GM12878 (cell line): ENCODE measurements at regions not wholly inside any gene's neighbourhood (a gene's known extent, or its start where the extent isn't known, plus 50 kb on each side); places are given as distances from the start of the nearest gene placed in this dataset.

Source experiments
- ATAC-seq: fragments of 200-7000 bp; cut with Tn5 transposase; 3 replicates; pipeline ENCODE4 v1.9.1; 2020; ENCODE audit warnings: mild to moderate bottlenecking, moderate library complexity
- BruUV-seq: library from RNA; stranded (reverse); fragments of 400-500 nt; replicated peaks from 2 replicates; lab custom pipeline; 2021; lab: Mats Ljungman, UMichigan
- CTCF ChIA-PET: fragments of 300-600 bp; sonication (Branson Sonifier 250); formaldehyde crosslinking; extraction: SDS; loops from one replicate; lab custom pipeline; 2021; ENCODE audit warnings: inconsistent platforms; lab: Yijun Ruan, JAX
- POLR2A ChIA-PET: fragments of 350-600 bp; formaldehyde crosslinking; extraction: SDS; loops from one replicate; lab custom pipeline; 2021; ENCODE audit warnings: inconsistent platforms; lab: Charles Lee
- RAD21 ChIA-PET: fragments of 300-600 bp; sonication (Branson Sonifier 250); formaldehyde crosslinking; loops from one replicate; lab custom pipeline; 2023; ENCODE audit warnings: antibody characterized with exemption; ENCODE audit not compliant: unreplicated experiment; lab: Charles Lee
- SMC1A ChIA-PET: fragments of 300-600 bp; sonication (Branson Sonifier 250); formaldehyde crosslinking; loops from one replicate; lab custom pipeline; 2023; ENCODE audit not compliant: unreplicated experiment, uncharacterized antibody; lab: Charles Lee
- DNase-seq: peaks from one replicate; pipeline ENCODE4 v3.0.0-alpha.2; 2011; ENCODE audit warnings: low read depth, low spot score
- FAIRE-seq: peaks from 3 replicates; lab custom pipeline; 2011; peaks lifted over from hg19 to GRCh38; lab: Jason Lieb, UNC
- H2AFZ ChIP-seq: 2 replicates; pipeline ENCODE4 v1.6.0; 2011; ENCODE audit warnings: low read depth, low read length, control low read depth; ENCODE audit not compliant: control insufficient read depth
- H3K27ac ChIP-seq: 2 replicates; pipeline ENCODE4 v1.5.1; 2011; ENCODE audit warnings: control low read depth; ENCODE audit not compliant: control insufficient read depth, insufficient read depth
- H3K27me3 ChIP-seq, 2 experiments: replicated peaks in 1 of 2; 2 replicates each; pipeline versions ENCODE4 v1.6.0 to v1.6.1; 2011; ENCODE audit warnings: low read length in 1 of 2; ENCODE audit not compliant: control insufficient read depth in 2 of 2, insufficient read depth in 2 of 2
- H3K36me3 ChIP-seq, 2 experiments: 2 replicates each; pipeline ENCODE4 v1.5.1; 2011; ENCODE audit warnings: low read length in 1 of 2; ENCODE audit not compliant: control insufficient read depth in 2 of 2, insufficient read depth in 2 of 2
- H3K4me1 ChIP-seq: 2 replicates; pipeline ENCODE4 v1.6.1; 2011; ENCODE audit warnings: mild to moderate bottlenecking, low read length, moderate library complexity, mixed read lengths; ENCODE audit not compliant: control insufficient read depth, insufficient read depth
- H3K4me2 ChIP-seq: 2 replicates; pipeline ENCODE4 v1.6.0; 2011; ENCODE audit warnings: control low read depth; ENCODE audit not compliant: control insufficient read depth, insufficient read depth
- H3K4me3 ChIP-seq: fragments of 200-600 bp; sonication (generic); 2 replicates; pipeline ENCODE4 v1.5.1; 2016
- H3K79me2 ChIP-seq: 2 replicates; pipeline ENCODE4 v1.6.0; 2011; ENCODE audit warnings: low read length; ENCODE audit not compliant: control insufficient read depth, insufficient read depth
- H3K9ac ChIP-seq: 2 replicates; pipeline ENCODE4 v1.8.0; 2011; ENCODE audit warnings: low read length, control low read depth, mixed read lengths; ENCODE audit not compliant: control insufficient read depth, insufficient read depth
- H3K9me3 ChIP-seq: replicated peaks from 3 replicates; pipeline ENCODE4 v1.5.1; 2011; ENCODE audit warnings: mild to moderate bottlenecking, low read length; ENCODE audit not compliant: control insufficient read depth, insufficient read depth
- H4K20me1 ChIP-seq: 2 replicates; pipeline ENCODE4 v1.6.0; 2011; ENCODE audit not compliant: control insufficient read depth, insufficient read depth
- EGR1 ChIP-seq, 2 experiments: IDR thresholded peaks; 1 replicate in 1 of 2; 2 replicates in 1 of 2; pipeline ENCODE4 v1.6.1; 2011 to 2012; ENCODE audit warnings: low read depth in 2 of 2, low read length in 2 of 2, borderline replicate concordance in 1 of 2, mild to moderate bottlenecking in 1 of 2, moderate library complexity in 1 of 2
- HSF1 ChIP-seq: fragments of 150-350 bp; IDR thresholded peaks from 2 replicates; pipeline ENCODE4 v1.6.1; 2014; ENCODE audit warnings: mild to moderate bottlenecking, low read depth, low read length
- MXI1 ChIP-seq: fragments of 150-350 bp; IDR thresholded peaks from 2 replicates; pipeline ENCODE4 v1.6.1; 2011; ENCODE audit warnings: low read depth, mild to moderate bottlenecking, inconsistent platforms, low read length, improper control_type of control experiment
- NBN ChIP-seq: fragments of 450-650 bp; IDR thresholded peaks from 2 replicates; pipeline ENCODE4 v1.6.1; 2016
- RAD51 ChIP-seq: fragments of 450-650 bp; IDR thresholded peaks from 2 replicates; pipeline ENCODE4 v1.6.1; 2016; ENCODE audit warnings: moderate library complexity, mild to moderate bottlenecking, inconsistent platforms
- SRF ChIP-seq, 2 experiments: IDR thresholded peaks; 2 replicates each; pipeline ENCODE4 v1.6.1; 2011; ENCODE audit warnings: low read depth in 2 of 2, low read length in 2 of 2, mild to moderate bottlenecking in 1 of 2, moderate library complexity in 1 of 2
- TAF1 ChIP-seq: IDR thresholded peaks from 2 replicates; pipeline ENCODE4 v1.6.1; 2011; ENCODE audit warnings: mild to moderate bottlenecking, low read depth, low read length, borderline replicate concordance
- USF1 ChIP-seq: IDR thresholded peaks from 2 replicates; pipeline ENCODE4 v1.6.1; 2011; ENCODE audit warnings: borderline replicate concordance, low read depth, mild to moderate bottlenecking, moderate library complexity, mixed read lengths, low read length; ENCODE audit not compliant: insufficient read depth; ENCODE audit errors: extremely low read length
- ZNF274 ChIP-seq: IDR thresholded peaks from one replicate; pipeline ENCODE4 v1.8.0; 2011; ENCODE audit not compliant: insufficient read length, insufficient read depth
- WGBS: methylation state at CpG from one replicate; pipeline ENCODE4 v1.1.6; 2016; ENCODE audit warnings: low lambda C conversion rate; ENCODE audit not compliant: insufficient replicate concordance, insufficient coverage; ENCODE audit errors: missing lambda C conversion rate; 5-methylcytosine and 5-hydroxymethylcytosine counted together
- in situ Hi-C: fragments of 300-500 bp; cut with MboI; formaldehyde crosslinking; loops from 9 replicates; pipeline ENCODE4 v1.14.3; 2018; ENCODE audit warnings: mixed read lengths
- intact Hi-C: fragments of 100-400 bp; cut with micrococcal nuclease; formaldehyde crosslinking; loops from one replicate; pipeline ENCODE4 v1.14.2; 2022; ENCODE audit not compliant: unreplicated experiment
- TF ChIP-seq, protein P1 (sequence below): IDR thresholded peaks from 2 replicates; pipeline ENCODE4 v1.6.1; 2011; ENCODE audit warnings: low read depth, low read length, improper control_type of control experiment, borderline replicate concordance
- TF ChIP-seq, protein P2 (sequence below): fragments of 450-650 bp; IDR thresholded peaks from 2 replicates; pipeline ENCODE4 v1.6.1; 2017; ENCODE audit warnings: mild to moderate bottlenecking, moderate library complexity
- TF ChIP-seq, protein P3 (sequence below): fragments of 450-650 bp; formaldehyde crosslinking; IDR thresholded peaks from 2 replicates; pipeline ENCODE4 v1.4.0; 2020; ENCODE audit warnings: mild to moderate bottlenecking, moderate library complexity

DNA sequence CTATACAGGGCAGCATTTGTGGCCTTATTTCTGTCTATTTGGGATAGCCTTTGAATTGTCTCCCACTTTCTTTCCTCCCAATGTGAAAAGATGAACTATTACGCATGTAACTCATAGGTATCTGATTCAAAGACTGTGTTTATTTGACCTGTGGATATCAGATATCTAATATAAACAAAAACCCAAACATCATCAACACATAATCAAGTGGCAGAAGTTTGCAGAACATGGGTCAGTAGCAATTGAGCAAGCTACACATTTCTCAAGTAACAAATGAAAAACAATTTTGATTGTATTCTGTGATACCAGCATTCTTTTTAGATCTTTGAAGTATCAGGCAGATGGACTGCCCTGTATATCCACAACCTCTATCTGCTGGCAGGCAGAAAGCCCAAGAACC lies 490.5 kb upstream of the ADGRL2 start (continued):
- TF ChIP-seq USF1 (no peak), ZNF274 (no peak), MXI1 (no peak), NBN (no peak), EGR1 (IDR thresholded peaks at IDR 0.05; ENCODE audit: borderline replicate concordance in 1 of 2, low read depth in 2 of 2, low read length in 2 of 2) (no peak)
- TF ChIP-seq, protein P1, sequence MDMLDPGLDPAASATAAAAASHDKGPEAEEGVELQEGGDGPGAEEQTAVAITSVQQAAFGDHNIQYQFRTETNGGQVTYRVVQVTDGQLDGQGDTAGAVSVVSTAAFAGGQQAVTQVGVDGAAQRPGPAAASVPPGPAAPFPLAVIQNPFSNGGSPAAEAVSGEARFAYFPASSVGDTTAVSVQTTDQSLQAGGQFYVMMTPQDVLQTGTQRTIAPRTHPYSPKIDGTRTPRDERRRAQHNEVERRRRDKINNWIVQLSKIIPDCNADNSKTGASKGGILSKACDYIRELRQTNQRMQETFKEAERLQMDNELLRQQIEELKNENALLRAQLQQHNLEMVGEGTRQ: no peak

- H3K9me3 ChIP-seq: no peaks in the 10 kb centered on the region
- no peaks in the 10 kb centered on the region for H3K36me3 ChIP-seq
- no peaks in the 10 kb centered on the region for H3K79me2 ChIP-seq
- DNase-seq (no peak), ATAC-seq (no peak), FAIRE-seq (no peak)
- in situ Hi-C loops (no loop called here), intact Hi-C loops (no loop called here)
- no peak overlapping the region for H2AFZ ChIP-seq
- POLR2A ChIA-PET: no interaction called here
- H3K27ac ChIP-seq: no peak overlapping the region
- 8% methylated on average over 6 of the region's 6 CpGs for WGBS
- peaks cover 0 to 3% of the 10 kb centered on the region in 2 experiments; a peak in 1 of 4 replicates for H3K27me3 ChIP-seq
- BruUV-seq: no TSS peak
- CTCF ChIA-PET: no interaction called here
- H3K4me2 ChIP-seq: no peak overlapping the region
- RAD21 ChIA-PET: no interaction called here
- H4K20me1 ChIP-seq: no peaks in the 10 kb centered on the region
- no peak overlapping the region for H3K4me3 ChIP-seq
- SMC1A ChIA-PET: no interaction called here
- no peak overlapping the region for H3K9ac ChIP-seq
- no peaks in the 10 kb centered on the region for H3K4me1 ChIP-seq
- TF ChIP-seq HSF1 (no peak), TAF1 (no peak), SRF (IDR thresholded peaks at IDR 0.05; ENCODE audit: low read depth in 2 of 2, low read length in 2 of 2) (no peak), RAD51 (no peak)
- TF ChIP-seq, protein P2, sequence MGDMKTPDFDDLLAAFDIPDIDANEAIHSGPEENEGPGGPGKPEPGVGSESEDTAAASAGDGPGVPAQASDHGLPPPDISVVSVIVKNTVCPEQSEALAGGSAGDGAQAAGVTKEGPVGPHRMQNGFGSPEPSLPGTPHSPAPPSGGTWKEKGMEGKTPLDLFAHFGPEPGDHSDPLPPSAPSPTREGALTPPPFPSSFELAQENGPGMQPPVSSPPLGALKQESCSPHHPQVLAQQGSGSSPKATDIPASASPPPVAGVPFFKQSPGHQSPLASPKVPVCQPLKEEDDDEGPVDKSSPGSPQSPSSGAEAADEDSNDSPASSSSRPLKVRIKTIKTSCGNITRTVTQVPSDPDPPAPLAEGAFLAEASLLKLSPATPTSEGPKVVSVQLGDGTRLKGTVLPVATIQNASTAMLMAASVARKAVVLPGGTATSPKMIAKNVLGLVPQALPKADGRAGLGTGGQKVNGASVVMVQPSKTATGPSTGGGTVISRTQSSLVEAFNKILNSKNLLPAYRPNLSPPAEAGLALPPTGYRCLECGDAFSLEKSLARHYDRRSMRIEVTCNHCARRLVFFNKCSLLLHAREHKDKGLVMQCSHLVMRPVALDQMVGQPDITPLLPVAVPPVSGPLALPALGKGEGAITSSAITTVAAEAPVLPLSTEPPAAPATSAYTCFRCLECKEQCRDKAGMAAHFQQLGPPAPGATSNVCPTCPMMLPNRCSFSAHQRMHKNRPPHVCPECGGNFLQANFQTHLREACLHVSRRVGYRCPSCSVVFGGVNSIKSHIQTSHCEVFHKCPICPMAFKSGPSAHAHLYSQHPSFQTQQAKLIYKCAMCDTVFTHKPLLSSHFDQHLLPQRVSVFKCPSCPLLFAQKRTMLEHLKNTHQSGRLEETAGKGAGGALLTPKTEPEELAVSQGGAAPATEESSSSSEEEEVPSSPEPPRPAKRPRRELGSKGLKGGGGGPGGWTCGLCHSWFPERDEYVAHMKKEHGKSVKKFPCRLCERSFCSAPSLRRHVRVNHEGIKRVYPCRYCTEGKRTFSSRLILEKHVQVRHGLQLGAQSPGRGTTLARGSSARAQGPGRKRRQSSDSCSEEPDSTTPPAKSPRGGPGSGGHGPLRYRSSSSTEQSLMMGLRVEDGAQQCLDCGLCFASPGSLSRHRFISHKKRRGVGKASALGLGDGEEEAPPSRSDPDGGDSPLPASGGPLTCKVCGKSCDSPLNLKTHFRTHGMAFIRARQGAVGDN: no peak
- TF ChIP-seq, protein P3, sequence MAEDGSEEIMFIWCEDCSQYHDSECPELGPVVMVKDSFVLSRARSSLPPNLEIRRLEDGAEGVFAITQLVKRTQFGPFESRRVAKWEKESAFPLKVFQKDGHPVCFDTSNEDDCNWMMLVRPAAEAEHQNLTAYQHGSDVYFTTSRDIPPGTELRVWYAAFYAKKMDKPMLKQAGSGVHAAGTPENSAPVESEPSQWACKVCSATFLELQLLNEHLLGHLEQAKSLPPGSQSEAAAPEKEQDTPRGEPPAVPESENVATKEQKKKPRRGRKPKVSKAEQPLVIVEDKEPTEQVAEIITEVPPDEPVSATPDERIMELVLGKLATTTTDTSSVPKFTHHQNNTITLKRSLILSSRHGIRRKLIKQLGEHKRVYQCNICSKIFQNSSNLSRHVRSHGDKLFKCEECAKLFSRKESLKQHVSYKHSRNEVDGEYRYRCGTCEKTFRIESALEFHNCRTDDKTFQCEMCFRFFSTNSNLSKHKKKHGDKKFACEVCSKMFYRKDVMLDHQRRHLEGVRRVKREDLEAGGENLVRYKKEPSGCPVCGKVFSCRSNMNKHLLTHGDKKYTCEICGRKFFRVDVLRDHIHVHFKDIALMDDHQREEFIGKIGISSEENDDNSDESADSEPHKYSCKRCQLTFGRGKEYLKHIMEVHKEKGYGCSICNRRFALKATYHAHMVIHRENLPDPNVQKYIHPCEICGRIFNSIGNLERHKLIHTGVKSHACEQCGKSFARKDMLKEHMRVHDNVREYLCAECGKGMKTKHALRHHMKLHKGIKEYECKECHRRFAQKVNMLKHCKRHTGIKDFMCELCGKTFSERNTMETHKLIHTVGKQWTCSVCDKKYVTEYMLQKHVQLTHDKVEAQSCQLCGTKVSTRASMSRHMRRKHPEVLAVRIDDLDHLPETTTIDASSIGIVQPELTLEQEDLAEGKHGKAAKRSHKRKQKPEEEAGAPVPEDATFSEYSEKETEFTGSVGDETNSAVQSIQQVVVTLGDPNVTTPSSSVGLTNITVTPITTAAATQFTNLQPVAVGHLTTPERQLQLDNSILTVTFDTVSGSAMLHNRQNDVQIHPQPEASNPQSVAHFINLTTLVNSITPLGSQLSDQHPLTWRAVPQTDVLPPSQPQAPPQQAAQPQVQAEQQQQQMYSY (CRISPR knock-in tag): no peak
These were observed 492.5 kb upstream of the ADGRL2 start for GRCh38 chr1:81308191-81308590.
